Activated naive CD4-positive, alpha-beta T cell treated with anti-CD3 and anti-CD28 coated beads, Interleukin-2, amount 10 ng/mL, durations not matched to agents 7 days and 5 days (primary cell): ENCODE measurements at regions not wholly inside any gene's neighbourhood (a gene's known extent, or its start where the extent isn't known, plus 50 kb on each side); places are given as distances from the start of the nearest gene placed in this dataset.
"Not testable (repeated sequence)": the region's sequence is repeated elsewhere in the genome, so short reads cannot be mapped to it uniquely, and the experiment has no call there.

Experiments
- CTCF ChIA-PET: fragments of 350-600 bp; sonication (Branson Sonifier 250); formaldehyde crosslinking; loops from one replicate; lab custom pipeline; 2021; ENCODE audit warnings: antibody characterized with exemption; lab: Charles Lee
- DNase-seq: peaks from one replicate; pipeline ENCODE4 v3.0.0-alpha.2; 2020
- H3K27ac Mint-ChIP-seq: one replicate; pipeline ENCODE4 v1.8.0; 2021; ENCODE audit warnings: mild to moderate bottlenecking, moderate library complexity, mixed read lengths
- H3K27me3 Mint-ChIP-seq: one replicate; pipeline ENCODE4 v1.8.0; 2021; ENCODE audit warnings: mild to moderate bottlenecking, mixed read lengths
- H3K36me3 Mint-ChIP-seq: one replicate; pipeline ENCODE4 v1.8.0; 2021; ENCODE audit warnings: mixed read lengths
- H3K4me1 Mint-ChIP-seq: one replicate; pipeline ENCODE4 v1.8.0; 2021; ENCODE audit warnings: mixed read lengths
- H3K4me3 Mint-ChIP-seq: one replicate; pipeline ENCODE4 v1.8.0; 2021; ENCODE audit warnings: mild to moderate bottlenecking, moderate library complexity, mixed read lengths
- H3K9me3 Mint-ChIP-seq: one replicate; pipeline ENCODE4 v1.8.0; 2021; ENCODE audit warnings: mixed read lengths

DNA sequence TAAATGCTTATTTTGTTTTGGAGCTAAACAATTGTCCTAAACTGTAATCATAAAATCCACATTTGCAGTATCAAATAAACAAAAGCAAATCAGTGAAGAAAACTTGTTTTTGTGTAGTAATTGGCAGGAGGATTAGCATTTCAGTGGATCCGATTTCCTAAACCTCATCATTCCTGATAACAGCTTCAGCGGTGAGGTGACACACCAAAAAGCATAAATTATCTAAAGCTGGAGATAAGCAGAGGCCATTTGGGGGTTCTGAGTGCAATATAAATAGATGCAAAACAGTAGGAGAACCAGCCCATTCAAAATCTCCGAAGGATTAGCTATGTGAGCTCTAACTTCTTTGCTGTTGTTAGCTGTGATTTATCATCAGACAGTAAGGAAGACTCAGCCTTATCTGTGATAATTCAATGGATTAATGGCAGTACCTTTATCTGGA is 235.8 kb downstream of the EPHA7 start:
- Mint-ChIP-seq H3K27ac (no peak overlapping the region), H3K9me3 (no peaks in the 10 kb centered on the region), H3K36me3 (no peaks in the 10 kb centered on the region), H3K4me1 (no peaks in the 10 kb centered on the region), H3K27me3 (no peaks in the 10 kb centered on the region), H3K4me3 (no peak overlapping the region)
- CTCF ChIA-PET = no interaction called here
- no peak for DNase-seq

- Mint-ChIP-seq H3K36me3 (no peaks in the 10 kb centered on the region), H3K4me3 (no peak overlapping the region), H3K27ac (no peak overlapping the region), H3K4me1 (no peaks in the 10 kb centered on the region), H3K27me3 (no peaks in the 10 kb centered on the region), H3K9me3 (no peaks in the 10 kb centered on the region)
- DNase-seq = no peak
- CTCF ChIA-PET = no interaction called here
Measured at GRCh38 chr6:93182938-93183479, 236.3 kb downstream of the EPHA7 start.

DNA sequence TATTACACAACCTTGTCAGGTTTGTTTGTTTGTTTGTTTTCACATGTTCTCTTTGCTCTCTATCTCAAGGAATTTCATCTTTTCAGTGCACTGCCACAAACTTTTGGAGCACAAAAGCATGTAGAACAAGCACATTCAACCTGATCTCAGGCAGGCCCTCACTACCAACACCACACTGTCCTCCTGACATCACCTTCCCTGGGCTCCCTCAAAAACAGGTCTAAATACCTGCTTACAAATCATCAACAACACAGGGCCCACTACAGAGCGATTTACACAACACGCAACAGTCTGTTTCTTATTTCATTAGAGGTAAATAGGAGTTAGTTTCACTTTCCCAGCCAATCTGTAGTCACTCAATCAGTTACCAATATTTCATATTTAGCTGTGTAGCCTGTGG is 241.4 kb downstream of the EPHA7 start:
- Mint-ChIP-seq H3K4me1 (no peaks in the 10 kb centered on the region), H3K27me3 (no peaks in the 10 kb centered on the region), H3K27ac (no peak overlapping the region), H3K9me3 (peaks cover 3% of the 10 kb centered on the region), H3K4me3 (no peak overlapping the region), H3K36me3 (no peaks in the 10 kb centered on the region)
- no peak for DNase-seq
- CTCF ChIA-PET = no interaction called here

GRCh38 chr6:93177438-93177837 is 241.9 kb downstream of the EPHA7 start:
- CTCF ChIA-PET = no interaction called here
- Mint-ChIP-seq H3K27ac (no peak overlapping the region), H3K4me3 (no peak overlapping the region), H3K36me3 (no peaks in the 10 kb centered on the region), H3K9me3 (peaks cover 3% of the 10 kb centered on the region), H3K4me1 (no peaks in the 10 kb centered on the region), H3K27me3 (no peaks in the 10 kb centered on the region)
- no peak for DNase-seq

DNA sequence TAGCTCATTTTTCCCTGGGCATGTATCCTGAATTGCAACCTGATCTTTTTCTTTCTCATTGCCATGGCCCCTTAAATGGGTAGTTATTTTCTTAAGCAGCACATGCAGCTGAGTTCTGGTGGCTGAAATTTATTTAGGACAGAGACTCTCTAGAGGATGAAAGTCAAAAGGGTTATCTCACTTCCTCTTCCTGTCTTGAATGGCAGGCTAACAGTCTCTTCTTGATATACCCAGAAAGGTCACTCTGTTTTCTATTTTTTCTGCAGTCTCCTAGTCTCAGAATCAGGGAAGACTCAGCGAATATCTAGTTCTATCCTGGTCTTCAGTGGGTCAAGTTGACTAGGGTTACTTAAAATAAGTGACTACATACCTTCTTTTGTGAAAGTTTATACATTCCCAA is 243.3 kb downstream of the EPHA7 start:
- no peak overlapping the region for H3K27ac Mint-ChIP-seq
- no peak overlapping the region for H3K4me3 Mint-ChIP-seq
- H3K9me3 Mint-ChIP-seq = peaks cover 3% of the 10 kb centered on the region
- no peaks in the 10 kb centered on the region for H3K27me3 Mint-ChIP-seq
- CTCF ChIA-PET = no interaction called here
- DNase-seq = no peak
- no peaks in the 10 kb centered on the region for H3K36me3 Mint-ChIP-seq
- H3K4me1 Mint-ChIP-seq = no peaks in the 10 kb centered on the region

DNA sequence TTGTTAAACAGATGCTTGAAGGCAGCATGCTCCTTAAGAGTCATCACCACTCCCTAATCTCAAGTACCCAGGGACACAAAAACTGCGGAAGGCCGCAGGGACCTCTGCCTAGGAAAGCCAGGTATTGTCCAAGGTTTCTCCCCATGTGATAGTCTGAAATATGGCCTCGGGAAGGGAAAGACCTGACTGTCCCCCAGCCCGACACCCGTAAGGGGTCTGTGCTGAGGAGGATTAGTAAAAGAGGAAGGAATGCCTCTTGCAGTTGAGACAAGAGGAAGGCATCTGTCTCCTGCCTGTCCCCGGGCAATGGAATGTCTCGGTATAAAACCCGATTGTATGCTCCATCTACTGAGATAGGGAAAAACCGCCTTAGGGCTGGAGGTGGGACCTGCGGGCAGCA is 245.8 kb downstream of the EPHA7 start:
- CTCF ChIA-PET, DNase-seq, H3K4me1 Mint-ChIP-seq, H3K27me3 Mint-ChIP-seq, H3K9me3 Mint-ChIP-seq, H3K36me3 Mint-ChIP-seq, H3K4me3 Mint-ChIP-seq, H3K27ac Mint-ChIP-seq: not testable (repeated sequence)

- DNase-seq = no peak
- H3K4me1 Mint-ChIP-seq = no peaks in the 10 kb centered on the region
Measured at GRCh38 chr6:93165850-93166430, 253.4 kb downstream of the EPHA7 start.

DNA sequence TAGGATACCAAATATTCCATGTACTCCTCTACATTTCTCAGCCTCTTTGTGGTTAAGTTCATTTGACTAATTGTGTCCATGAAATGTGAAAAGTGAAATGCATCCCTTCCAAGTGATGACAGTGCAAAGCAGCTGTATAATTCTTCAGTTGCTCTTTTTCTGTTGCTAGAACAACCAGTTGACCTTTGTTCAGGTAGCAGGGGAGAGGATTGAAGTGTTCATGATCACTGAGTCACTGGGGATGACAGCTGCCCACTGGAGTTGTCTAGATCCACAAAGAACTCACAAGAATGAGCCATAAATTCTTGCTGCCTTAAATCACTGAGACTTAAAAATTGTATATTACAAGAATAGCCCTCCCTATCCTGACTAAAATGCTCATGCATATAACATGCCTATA is 254.6 kb downstream of the EPHA7 start:
- no peaks in the 10 kb centered on the region for H3K27me3 Mint-ChIP-seq
- H3K4me3 Mint-ChIP-seq = no peak overlapping the region
- H3K27ac Mint-ChIP-seq = no peak overlapping the region
- no peaks in the 10 kb centered on the region for H3K4me1 Mint-ChIP-seq
- H3K36me3 Mint-ChIP-seq = no peaks in the 10 kb centered on the region
- CTCF ChIA-PET = no interaction called here
- no peaks in the 10 kb centered on the region for H3K9me3 Mint-ChIP-seq
- DNase-seq = no peak

More at GRCh38 chr6:93165850-93166430, 253.4 kb downstream of the EPHA7 start:
- CTCF ChIA-PET = no interaction called here
- no peak overlapping the region for H3K4me3 Mint-ChIP-seq
- no peaks in the 10 kb centered on the region for H3K9me3 Mint-ChIP-seq
- H3K36me3 Mint-ChIP-seq = no peaks in the 10 kb centered on the region
- no peak overlapping the region for H3K27ac Mint-ChIP-seq
- no peaks in the 10 kb centered on the region for H3K27me3 Mint-ChIP-seq

GRCh38 chr6:93163146-93163545 is 256.2 kb downstream of the EPHA7 start:
- no peak overlapping the region for H3K4me3 Mint-ChIP-seq
- no peaks in the 10 kb centered on the region for H3K36me3 Mint-ChIP-seq
- H3K9me3 Mint-ChIP-seq = no peaks in the 10 kb centered on the region
- H3K4me1 Mint-ChIP-seq = no peaks in the 10 kb centered on the region
- CTCF ChIA-PET = no interaction called here
- H3K27ac Mint-ChIP-seq = no peak overlapping the region
- DNase-seq = no peak
- H3K27me3 Mint-ChIP-seq = no peaks in the 10 kb centered on the region

DNA sequence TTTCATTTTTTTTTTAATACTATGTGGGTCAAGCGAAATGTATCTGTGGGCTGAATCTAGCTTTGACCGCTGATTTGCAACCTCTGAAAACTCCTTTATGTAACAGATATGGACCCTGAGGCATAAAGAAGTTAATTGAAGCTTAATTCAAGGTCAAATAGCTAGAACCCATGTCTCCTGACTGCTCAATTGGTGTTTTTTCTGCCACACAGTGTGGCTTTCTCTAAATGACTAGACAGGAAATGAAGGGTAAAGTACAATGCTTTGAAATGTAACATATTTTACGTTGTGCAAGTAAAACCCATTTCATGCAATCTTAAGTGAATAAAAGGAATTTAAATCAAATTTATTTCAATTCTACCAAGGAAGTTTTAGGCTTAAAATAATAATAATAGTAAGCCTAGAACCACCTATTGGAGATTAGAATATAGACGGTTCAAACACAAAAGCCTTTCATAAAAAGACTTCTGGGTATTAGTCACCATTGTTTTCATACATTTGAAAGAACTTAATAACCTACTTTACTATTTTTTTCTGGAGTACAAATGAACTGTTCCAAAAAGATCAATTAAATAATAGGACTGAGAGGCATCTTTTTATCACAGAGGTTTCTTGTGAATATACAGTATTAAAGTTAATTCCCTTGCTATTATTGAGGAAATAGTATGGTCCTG is 279.8 kb downstream of the EPHA7 start:
- Mint-ChIP-seq H3K4me1 (no peaks in the 10 kb centered on the region), H3K9me3 (peaks cover 2% of the 10 kb centered on the region), H3K27ac (no peak overlapping the region), H3K36me3 (no peaks in the 10 kb centered on the region), H3K27me3 (no peaks in the 10 kb centered on the region), H3K4me3 (no peak overlapping the region)
- CTCF ChIA-PET = no interaction called here
- DNase-seq = no peak

- CTCF ChIA-PET = no interaction called here
- Mint-ChIP-seq H3K36me3 (no peaks in the 10 kb centered on the region), H3K4me1 (no peaks in the 10 kb centered on the region), H3K4me3 (no peak overlapping the region), H3K27me3 (no peaks in the 10 kb centered on the region), H3K27ac (no peak overlapping the region), H3K9me3 (peaks cover 2% of the 10 kb centered on the region)
- DNase-seq = no peak
Measured at GRCh38 chr6:93136111-93136510, 283.2 kb downstream of the EPHA7 start.

DNA sequence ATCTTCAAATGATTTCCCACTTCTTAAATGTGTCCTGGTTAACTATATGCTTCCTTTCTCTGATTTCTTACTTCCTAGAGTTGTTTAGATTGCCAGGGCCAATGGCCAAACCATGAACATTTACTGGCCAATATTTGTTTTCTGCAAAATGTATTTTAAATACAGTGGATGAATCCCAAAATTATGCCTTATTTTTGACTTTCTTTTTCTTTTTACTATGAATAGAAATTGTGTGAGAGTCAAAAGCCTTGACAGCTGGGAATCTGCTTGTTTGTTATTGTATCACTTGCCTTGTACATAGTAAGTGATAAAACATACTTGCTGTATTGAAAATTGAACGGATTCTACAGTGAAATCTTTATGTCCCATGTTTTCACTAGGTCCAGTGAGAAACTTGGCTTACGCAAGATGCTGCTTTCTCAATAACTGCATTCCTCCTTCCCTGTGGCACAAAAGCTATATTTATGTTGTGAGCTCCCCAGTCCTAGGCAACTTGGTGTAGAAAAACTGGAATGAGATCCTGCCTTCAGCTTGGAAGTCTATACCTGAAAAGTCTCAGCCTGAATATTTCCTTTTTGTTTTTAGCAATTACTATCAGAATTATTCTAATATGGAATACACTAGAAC is 295.2 kb downstream of the EPHA7 start:
- Mint-ChIP-seq H3K4me1 (no peaks in the 10 kb centered on the region), H3K27me3 (no peaks in the 10 kb centered on the region), H3K9me3 (peaks cover 2% of the 10 kb centered on the region), H3K27ac (no peak overlapping the region), H3K36me3 (no peaks in the 10 kb centered on the region), H3K4me3 (no peak overlapping the region)
- DNase-seq = no peak
- CTCF ChIA-PET = no interaction called here

DNA sequence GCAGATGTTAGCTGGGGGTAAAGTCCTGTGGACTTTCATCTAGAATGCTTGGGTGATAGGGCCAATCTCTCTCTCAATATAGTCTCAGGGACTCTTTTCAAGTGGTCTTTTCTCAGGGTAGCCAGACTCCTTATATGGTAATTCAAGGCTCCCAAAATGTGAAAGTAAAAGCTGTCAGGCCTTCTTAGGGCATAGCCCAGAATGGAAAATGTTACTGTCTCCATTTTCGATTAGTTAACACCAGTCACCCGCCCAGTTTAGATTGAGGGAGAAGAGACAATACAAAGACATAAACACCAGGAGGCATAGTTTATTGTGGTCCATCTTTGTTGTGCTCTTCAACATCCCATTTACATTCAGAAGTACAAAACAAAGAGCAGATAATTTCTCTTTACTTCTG is 295.8 kb downstream of the EPHA7 start:
- H3K4me1 Mint-ChIP-seq = no peaks in the 10 kb centered on the region
- no peak for DNase-seq
- peaks cover 2% of the 10 kb centered on the region for H3K9me3 Mint-ChIP-seq
- no peaks in the 10 kb centered on the region for H3K27me3 Mint-ChIP-seq
- no peak overlapping the region for H3K4me3 Mint-ChIP-seq
- no peak overlapping the region for H3K27ac Mint-ChIP-seq
- CTCF ChIA-PET = no interaction called here
- H3K36me3 Mint-ChIP-seq = no peaks in the 10 kb centered on the region

DNA sequence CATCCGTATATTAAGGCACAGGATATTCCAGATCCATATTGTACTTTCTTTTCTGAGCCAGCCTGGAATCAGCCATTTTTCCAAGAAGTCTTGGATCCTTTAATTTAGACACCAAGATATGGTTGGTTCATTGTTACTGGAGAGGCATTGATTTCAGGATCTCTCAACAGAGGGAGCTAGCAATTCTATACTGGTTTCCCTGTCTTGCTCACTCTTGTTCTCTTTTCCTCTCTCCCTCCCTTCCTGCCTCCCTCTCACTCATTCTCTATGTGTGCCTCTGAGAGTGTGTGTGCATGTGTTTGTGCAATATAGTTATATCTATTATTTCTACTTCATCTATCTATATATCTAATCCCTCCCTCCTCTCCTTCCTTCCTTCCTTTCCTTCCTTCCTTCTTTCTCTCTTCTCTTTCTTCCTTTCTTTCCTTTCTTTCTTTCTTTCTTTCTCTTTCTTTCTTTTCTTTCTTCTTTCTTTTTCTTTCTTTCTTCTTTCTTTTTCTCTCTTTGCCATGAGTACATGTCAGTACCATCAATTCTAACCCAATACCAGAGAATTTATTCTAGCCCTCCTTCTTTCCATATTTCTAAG is 299.1 kb downstream of the EPHA7 start:
- CTCF ChIA-PET = no interaction called here
- Mint-ChIP-seq H3K36me3 (no peaks in the 10 kb centered on the region), H3K27ac (no peak overlapping the region), H3K27me3 (no peaks in the 10 kb centered on the region), H3K4me1 (no peaks in the 10 kb centered on the region), H3K9me3 (no peaks in the 10 kb centered on the region), H3K4me3 (no peak overlapping the region)
- no peak for DNase-seq

- no peaks in the 10 kb centered on the region for H3K36me3 Mint-ChIP-seq
- H3K4me3 Mint-ChIP-seq = no peak overlapping the region
- H3K4me1 Mint-ChIP-seq = no peaks in the 10 kb centered on the region
- H3K27ac Mint-ChIP-seq = no peak overlapping the region
- no peaks in the 10 kb centered on the region for H3K27me3 Mint-ChIP-seq
- peaks cover 2% of the 10 kb centered on the region for H3K9me3 Mint-ChIP-seq
- no peak for DNase-seq
- CTCF ChIA-PET = no interaction called here
Measured at GRCh38 chr6:93105907-93106306, 313.5 kb downstream of the EPHA7 start.
